Pancreas (tissue), 10 donors: ENCODE measurements at regions not wholly inside any gene's neighbourhood (a gene's known extent, or its start where the extent isn't known, plus 50 kb on each side); places are given as distances from the start of the nearest gene placed in this dataset.

Experiments
- ATAC-seq, 4 donors: fragments of 200-7000 bp; cut with Tn5 transposase; one replicate each; pipeline versions ENCODE4 v1.8.0 to v1.9.1; 2020; ENCODE audit warnings: mild to moderate bottlenecking in 4 of 4, moderate library complexity in 4 of 4
- DNase-seq, 6 donors: peaks; one replicate each; pipeline ENCODE4 v3.0.0-alpha.2; 2020
- FAIRE-seq: peaks from 2 replicates; lab custom pipeline; 2012; peaks lifted over from hg19 to GRCh38; lab: Jason Lieb, UNC
- H3K27ac ChIP-seq, 4 donors: fragments of 200-600 bp; sonication (generic); 1 replicate in 3 of 4; 2 replicates in 1 of 4; pipeline versions ENCODE4 v1.5.0 to v1.8.0; 2020
- H3K27me3 ChIP-seq, 4 donors: fragments of 200-600 bp; one replicate each; pipeline ENCODE4 v1.8.0; 2021
- H3K36me3 ChIP-seq, 3 donors: fragments of 200-600 bp; sonication (generic) in 1 of 3; one replicate each; pipeline versions ENCODE4 v1.5.0 to v1.8.0; 2020 to 2021
- H3K4me1 ChIP-seq, 3 donors: fragments of 200-600 bp; one replicate each; pipeline ENCODE4 v1.8.0; 2021
- H3K4me3 ChIP-seq, 4 donors: fragments of 200-600 bp; sonication (generic) in 2 of 4; one replicate each; pipeline versions ENCODE4 v1.5.0 to v1.8.0; 2020 to 2021
- H3K9me3 ChIP-seq, 4 donors: fragments of 200-600 bp; one replicate each; pipeline ENCODE4 v1.8.0; 2021
- WGBS, 2 donors: extraction: QIAGEN DNeasy Blood & Tissue Kit; methylation state at CpG; one replicate each; pipeline ENCODE4 v1.1.7; 2013; 5-methylcytosine and 5-hydroxymethylcytosine counted together
- intact Hi-C, 3 donors: fragments of 100-400 bp; cut with DNase I; formaldehyde crosslinking; loops; one replicate each; pipeline versions ENCODE4 v1.11.1 to v1.14.2; 2022
- TF ChIP-seq, protein P1 (sequence below), 4 donors: fragments of 200-600 bp; sonication (generic) in 3 of 4; IDR thresholded peaks; one replicate each; pipeline versions ENCODE4 v1.5.0 to v1.8.0; 2021; ENCODE audit warnings: antibody characterized with exemption in 4 of 4
- donor health status: healthy with polysubstance abuse.
- donor health status: DM: no; HTN: no; CAD: no; lungs with moderate emphysema.
- donor health status: DM: no; HTN: no; CAD: no.
- donor health status: control.
- donor health status: control.
- donor health status: Bipolar disorder and iron deficiency.
- donor health status: DM: yes; HTN: yes; CAD: no.
- donor health status: DM: no; HTN: no; CAD: no.
- donor health status: DM: no; HTN: no; CAD: no.
- donor health status: DM: yes; HTN: yes; CAD: no.

DNA sequence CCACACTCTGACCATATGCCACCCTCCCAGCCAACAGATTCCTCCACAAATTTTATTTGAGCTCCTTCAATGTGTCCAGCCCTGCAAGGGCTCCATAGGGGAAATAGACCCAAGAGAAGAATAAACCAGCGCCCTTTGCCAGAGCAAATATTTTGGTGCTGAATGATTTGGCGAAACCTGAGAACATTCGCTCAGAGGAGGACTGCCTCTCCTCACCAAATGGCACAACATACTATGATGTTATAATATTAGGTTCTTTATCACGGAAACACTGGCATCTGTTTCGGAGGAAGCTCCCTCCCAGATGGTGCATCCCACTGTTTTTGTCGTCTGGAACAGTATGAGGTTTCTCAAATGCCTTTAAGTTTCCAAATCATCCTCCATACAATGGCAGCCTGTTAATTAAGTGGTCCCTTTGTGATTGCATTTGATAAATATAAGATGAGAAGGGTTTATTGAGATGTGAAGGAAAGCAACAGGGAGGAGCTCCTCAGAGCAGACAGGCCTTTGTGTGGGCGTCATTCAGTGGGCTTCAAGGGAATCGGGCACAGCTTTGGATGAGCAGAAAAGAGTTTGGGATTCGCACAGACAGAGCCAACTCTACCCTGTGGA lies 139.1 kb upstream of the ADRA1B start:
- Histone ChIP-seq H3K4me3 (no peak overlapping the region), H3K27me3 (no peaks in the 10 kb centered on the region), H3K27ac (no peak overlapping the region), H3K4me1 (no peaks in the 10 kb centered on the region), H3K36me3 (no peaks in the 10 kb centered on the region), H3K9me3 (no peaks in the 10 kb centered on the region)
- DNase-seq: no peak
- no peak for ATAC-seq
- TF ChIP-seq, protein P1, sequence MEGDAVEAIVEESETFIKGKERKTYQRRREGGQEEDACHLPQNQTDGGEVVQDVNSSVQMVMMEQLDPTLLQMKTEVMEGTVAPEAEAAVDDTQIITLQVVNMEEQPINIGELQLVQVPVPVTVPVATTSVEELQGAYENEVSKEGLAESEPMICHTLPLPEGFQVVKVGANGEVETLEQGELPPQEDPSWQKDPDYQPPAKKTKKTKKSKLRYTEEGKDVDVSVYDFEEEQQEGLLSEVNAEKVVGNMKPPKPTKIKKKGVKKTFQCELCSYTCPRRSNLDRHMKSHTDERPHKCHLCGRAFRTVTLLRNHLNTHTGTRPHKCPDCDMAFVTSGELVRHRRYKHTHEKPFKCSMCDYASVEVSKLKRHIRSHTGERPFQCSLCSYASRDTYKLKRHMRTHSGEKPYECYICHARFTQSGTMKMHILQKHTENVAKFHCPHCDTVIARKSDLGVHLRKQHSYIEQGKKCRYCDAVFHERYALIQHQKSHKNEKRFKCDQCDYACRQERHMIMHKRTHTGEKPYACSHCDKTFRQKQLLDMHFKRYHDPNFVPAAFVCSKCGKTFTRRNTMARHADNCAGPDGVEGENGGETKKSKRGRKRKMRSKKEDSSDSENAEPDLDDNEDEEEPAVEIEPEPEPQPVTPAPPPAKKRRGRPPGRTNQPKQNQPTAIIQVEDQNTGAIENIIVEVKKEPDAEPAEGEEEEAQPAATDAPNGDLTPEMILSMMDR (IDR thresholded peaks at IDR 0.05): no peak
- no peak for FAIRE-seq
- WGBS, 2 donors: 64 to 67% methylated on average over 9 of the region's 9 CpGs
- intact Hi-C loops: no loop called here

- H3K27me3 ChIP-seq: no peaks in the 10 kb centered on the region
- no peaks in the 10 kb centered on the region for H3K36me3 ChIP-seq
- WGBS, 2 donors: 74 to 81% methylated on average over 4 of the region's 4 CpGs
- TF ChIP-seq, protein P1 (IDR thresholded peaks at IDR 0.05): no peak
- intact Hi-C loops: no loop called here
- no peaks in the 10 kb centered on the region for H3K4me1 ChIP-seq
- DNase-seq (no peak), ATAC-seq (no peak), FAIRE-seq (no peak)
- no peak overlapping the region for H3K4me3 ChIP-seq
- H3K27ac ChIP-seq: no peak overlapping the region
- H3K9me3 ChIP-seq: no peaks in the 10 kb centered on the region
Observed at GRCh38 chr5:159779481-159779880, 136.8 kb upstream of the ADRA1B start.

DNA sequence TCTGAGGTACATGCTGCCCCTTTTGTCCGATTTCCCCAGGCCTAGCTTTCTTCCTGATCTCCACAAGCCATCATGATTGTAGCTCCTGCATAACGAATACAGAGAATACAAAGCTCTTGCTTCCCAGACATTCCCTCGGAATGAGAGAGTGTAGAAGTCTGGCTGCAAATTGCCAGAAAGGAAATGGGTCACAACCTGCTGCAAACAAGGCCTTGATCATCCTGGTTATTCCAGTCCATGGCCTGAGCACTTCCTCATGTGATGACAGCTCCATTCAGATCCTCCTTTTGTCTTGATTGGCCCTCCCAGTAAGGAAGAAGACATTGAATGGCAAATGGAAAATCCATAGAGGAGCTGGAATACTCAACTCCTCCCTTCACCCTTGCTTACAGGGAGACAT lies 136.0 kb upstream of the ADRA1B start:
- FAIRE-seq: no peak

DNA sequence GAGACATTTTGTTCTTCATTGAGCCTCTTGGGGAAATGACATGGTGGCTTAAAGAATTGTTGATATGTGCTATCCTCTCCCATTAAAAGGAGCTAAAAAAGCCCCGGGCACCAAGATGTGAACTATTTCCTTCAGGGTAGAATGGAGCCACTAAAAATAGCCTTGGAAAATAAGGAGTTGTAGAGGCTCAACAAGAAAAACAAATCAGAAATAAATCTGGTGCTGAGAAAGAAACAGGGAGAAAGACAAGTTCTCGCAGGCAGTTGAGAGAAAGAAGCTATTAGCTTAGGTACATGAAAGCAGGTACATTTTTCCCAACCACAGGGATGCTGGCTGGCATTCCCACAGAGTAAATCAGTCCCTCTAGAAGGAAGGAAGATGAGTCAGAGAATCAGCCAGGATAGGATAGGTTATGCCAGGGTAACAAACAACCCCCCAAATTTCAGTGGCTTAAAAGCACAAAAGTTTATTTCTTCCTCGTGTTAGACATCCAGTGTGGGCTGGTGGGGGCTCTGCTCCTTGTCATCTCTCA lies 134.6 kb upstream of the ADRA1B start:
- intact Hi-C loops: no loop called here
- DNase-seq: no peak
- Histone ChIP-seq H3K27me3 (no peaks in the 10 kb centered on the region), H3K4me3 (no peak overlapping the region), H3K4me1 (no peaks in the 10 kb centered on the region), H3K36me3 (no peaks in the 10 kb centered on the region), H3K27ac (no peak overlapping the region), H3K9me3 (no peaks in the 10 kb centered on the region)
- TF ChIP-seq, protein P1 (IDR thresholded peaks at IDR 0.05): no peak
- no peak for ATAC-seq
- no peak for FAIRE-seq
- WGBS, 2 donors: 54 to 65% methylated on average over 3 of the region's 3 CpGs

More for the DNA sequence above, 136.0 kb upstream of the ADRA1B start:
- WGBS, 2 donors: 41 to 55% methylated on average over 3 of the region's 3 CpGs
- Histone ChIP-seq H3K36me3 (no peaks in the 10 kb centered on the region), H3K4me3 (no peak overlapping the region), H3K4me1 (no peaks in the 10 kb centered on the region), H3K9me3 (no peaks in the 10 kb centered on the region), H3K27ac (no peak overlapping the region), H3K27me3 (no peaks in the 10 kb centered on the region)
- intact Hi-C loops: no loop called here
- TF ChIP-seq, protein P1 (IDR thresholded peaks at IDR 0.05): no peak
- DNase-seq (no peak), ATAC-seq (no peak)
